ENCODE measurements at regions not wholly inside any gene's neighbourhood (a gene's known extent, or its start where the extent isn't known, plus 50 kb on each side); places are given as distances from the start of the nearest gene placed in this dataset.

- TF ChIP-seq CTCF (conservative IDR thresholded peaks at IDR 0.05) = no peak
- TF ChIP-seq EZH2 (IDR thresholded peaks at IDR 0.05; ENCODE audit: low read depth) = no peak
These were observed 440.8 kb upstream of the LUZP2 start for GRCh38 chr11:24056051-24056450.

All from PC-9 (cell line).